PC-9 (cell line): ENCODE measurements at regions not wholly inside any gene's neighbourhood (a gene's known extent, or its start where the extent isn't known, plus 50 kb on each side); places are given as distances from the start of the nearest gene placed in this dataset.

Experiments used
- BruUV-seq: library from RNA; stranded (reverse); fragments of 400-500 nt; replicated peaks from 2 replicates; lab custom pipeline; 2021; lab: Mats Ljungman, UMichigan
- CTCF ChIA-PET: fragments of 300-600 bp; sonication (Branson Sonifier 250); formaldehyde crosslinking; loops from one replicate; lab custom pipeline; 2022; ENCODE audit warnings: antibody characterized with exemption; lab: Charles Lee
- POLR2A ChIA-PET: fragments of 300-600 bp; sonication (Branson Sonifier 250); formaldehyde crosslinking; loops from one replicate; lab custom pipeline; 2022; ENCODE audit warnings: antibody characterized with exemption; ENCODE audit not compliant: unreplicated experiment; lab: Charles Lee
- DNase-seq, 2 experiments: peaks; one replicate each; pipeline versions ENCODE4 v3.0.0 to v3.0.0-alpha.2; 2015 to 2022; ENCODE audit warnings: mixed read lengths in 1 of 2
- H2AFZ ChIP-seq: fragments of 200-600 bp; sonication (generic); 2 replicates; pipeline ENCODE4 v1.8.1; 2017; ENCODE audit warnings: antibody characterized with exemption
- H3F3A ChIP-seq: fragments of 200-600 bp; sonication (generic); 2 replicates; pipeline ENCODE4 v1.8.1; 2017; ENCODE audit warnings: antibody characterized with exemption, mild to moderate bottlenecking, low read depth; ENCODE audit not compliant: insufficient read depth
- H3K27ac ChIP-seq: fragments of 200-600 bp; sonication (generic); 2 replicates; pipeline ENCODE4 v1.6.1; 2016; ENCODE audit warnings: mixed run types
- H3K27me3 ChIP-seq: fragments of 200-600 bp; sonication (generic); 2 replicates; pipeline ENCODE4 v1.6.1; 2016; ENCODE audit warnings: low read depth, mixed run types; ENCODE audit not compliant: insufficient read depth
- H3K36me3 ChIP-seq: fragments of 200-600 bp; sonication (generic); 2 replicates; pipeline ENCODE4 v1.6.1; 2016; ENCODE audit warnings: low read depth, mixed run types
- H3K4me1 ChIP-seq: fragments of 200-600 bp; sonication (generic); replicated peaks from 2 replicates; pipeline ENCODE4 v1.6.1; 2016; ENCODE audit warnings: mixed run types; ENCODE audit not compliant: insufficient read depth
- H3K4me2 ChIP-seq: fragments of 200-600 bp; sonication (generic); 2 replicates; pipeline ENCODE4 v1.6.1; 2017; ENCODE audit warnings: mixed run types
- H3K4me3 ChIP-seq: fragments of 200-600 bp; sonication (generic); 2 replicates; pipeline ENCODE4 v1.6.1; 2016; ENCODE audit warnings: mixed run types
- H3K79me2 ChIP-seq: fragments of 200-600 bp; sonication (generic); 2 replicates; pipeline ENCODE4 v1.6.1; 2017; ENCODE audit warnings: low read depth, mixed run types
- H3K9me2 ChIP-seq: fragments of 200-600 bp; sonication (generic); 2 replicates; pipeline ENCODE4 v1.8.1; 2017; ENCODE audit warnings: mild to moderate bottlenecking; ENCODE audit not compliant: insufficient read depth
- H3K9me3 ChIP-seq: fragments of 200-600 bp; sonication (generic); 2 replicates; pipeline ENCODE4 v1.8.1; 2016; ENCODE audit warnings: low read depth; ENCODE audit not compliant: insufficient read depth
- H4K20me1 ChIP-seq: fragments of 200-600 bp; sonication (generic); 2 replicates; pipeline ENCODE4 v1.8.1; 2017; ENCODE audit not compliant: insufficient read depth
- EZH2 ChIP-seq: fragments of 200-600 bp; sonication (generic); IDR thresholded peaks from 2 replicates; pipeline ENCODE4 v1.8.0; 2017; ENCODE audit warnings: antibody characterized with exemption, low read depth
- intact Hi-C: fragments of 100-400 bp; cut with micrococcal nuclease; formaldehyde crosslinking; loops from one replicate; pipeline ENCODE4 v1.10.0; 2022; ENCODE audit not compliant: unreplicated experiment
- TF ChIP-seq, protein P1 (sequence below): fragments of 200-600 bp; sonication (generic); conservative IDR thresholded peaks from 2 replicates; pipeline ENCODE4 v1.6.1; 2017; ENCODE audit warnings: mixed run types, antibody characterized with exemption, mild to moderate bottlenecking, moderate library complexity

DNA sequence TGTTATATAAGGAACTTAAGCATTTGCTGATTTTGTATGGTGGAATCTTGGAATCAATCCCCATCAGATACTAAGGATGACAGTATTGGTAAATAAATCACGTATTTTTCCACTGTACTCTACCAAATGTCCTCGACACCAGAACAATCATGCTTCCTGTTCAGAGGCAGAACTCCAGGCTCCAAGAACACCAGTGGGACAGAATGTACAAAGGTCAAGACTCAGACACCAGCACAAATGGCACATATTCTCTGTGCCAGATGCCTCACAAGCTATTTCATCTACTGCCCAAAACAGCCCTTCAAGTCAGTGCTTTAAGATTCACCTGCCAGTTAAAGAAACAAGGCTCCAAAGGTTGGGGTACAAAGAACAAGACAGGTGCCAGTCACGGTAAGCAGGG lies 420.5 kb downstream of the STK39 start:
- H3K27ac ChIP-seq, result no peak overlapping the region
- no peak overlapping the region for H2AFZ ChIP-seq
- TF ChIP-seq, protein P1, sequence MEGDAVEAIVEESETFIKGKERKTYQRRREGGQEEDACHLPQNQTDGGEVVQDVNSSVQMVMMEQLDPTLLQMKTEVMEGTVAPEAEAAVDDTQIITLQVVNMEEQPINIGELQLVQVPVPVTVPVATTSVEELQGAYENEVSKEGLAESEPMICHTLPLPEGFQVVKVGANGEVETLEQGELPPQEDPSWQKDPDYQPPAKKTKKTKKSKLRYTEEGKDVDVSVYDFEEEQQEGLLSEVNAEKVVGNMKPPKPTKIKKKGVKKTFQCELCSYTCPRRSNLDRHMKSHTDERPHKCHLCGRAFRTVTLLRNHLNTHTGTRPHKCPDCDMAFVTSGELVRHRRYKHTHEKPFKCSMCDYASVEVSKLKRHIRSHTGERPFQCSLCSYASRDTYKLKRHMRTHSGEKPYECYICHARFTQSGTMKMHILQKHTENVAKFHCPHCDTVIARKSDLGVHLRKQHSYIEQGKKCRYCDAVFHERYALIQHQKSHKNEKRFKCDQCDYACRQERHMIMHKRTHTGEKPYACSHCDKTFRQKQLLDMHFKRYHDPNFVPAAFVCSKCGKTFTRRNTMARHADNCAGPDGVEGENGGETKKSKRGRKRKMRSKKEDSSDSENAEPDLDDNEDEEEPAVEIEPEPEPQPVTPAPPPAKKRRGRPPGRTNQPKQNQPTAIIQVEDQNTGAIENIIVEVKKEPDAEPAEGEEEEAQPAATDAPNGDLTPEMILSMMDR, result no peak
- no peak for TF ChIP-seq EZH2
- H3K4me2 ChIP-seq, result no peak overlapping the region
- H4K20me1 ChIP-seq, result no peaks in the 10 kb centered on the region
- H3K79me2 ChIP-seq, result no peaks in the 10 kb centered on the region
- H3K9me3 ChIP-seq, result no peaks in the 10 kb centered on the region
- H3K27me3 ChIP-seq, result no peaks in the 10 kb centered on the region
- H3K4me3 ChIP-seq, result no peak overlapping the region
- CTCF ChIA-PET, result no interaction called here
- H3K36me3 ChIP-seq, result no peaks in the 10 kb centered on the region
- H3K4me1 ChIP-seq, result no peaks in the 10 kb centered on the region
- H3F3A ChIP-seq, result no peaks in the 10 kb centered on the region
- BruUV-seq, result no TSS peak
- no peaks in the 10 kb centered on the region for H3K9me2 ChIP-seq
- intact Hi-C loops, result no loop called here
- POLR2A ChIA-PET, result no interaction called here
- no peak for DNase-seq

DNA sequence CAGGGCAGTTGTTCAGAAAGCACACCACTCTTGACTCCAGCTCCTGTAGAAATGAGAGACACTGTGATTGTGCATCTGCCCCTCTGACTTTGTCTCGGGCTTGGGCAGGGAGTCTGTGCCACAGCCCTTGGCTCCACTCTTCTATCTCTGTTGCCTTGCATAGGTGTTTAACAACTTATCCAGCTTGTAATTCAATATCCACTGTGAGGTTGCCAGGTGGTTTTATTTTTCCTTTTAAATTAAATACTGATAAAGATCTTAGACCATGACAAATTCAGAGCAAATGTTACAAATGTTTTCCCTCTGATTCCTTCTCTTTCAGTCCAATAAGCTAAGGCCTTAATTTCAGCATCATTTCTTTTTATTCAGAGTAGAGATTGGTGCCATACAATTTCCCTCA lies 421.7 kb downstream of the STK39 start:
- CTCF ChIA-PET, result no interaction called here
- no peak overlapping the region for H2AFZ ChIP-seq
- no peaks in the 10 kb centered on the region for H3K27me3 ChIP-seq
- TF ChIP-seq, protein P1, result no peak
- TF ChIP-seq EZH2, result no peak
- POLR2A ChIA-PET, result no interaction called here
- no peak overlapping the region for H3K4me2 ChIP-seq
- H3K9me3 ChIP-seq, result no peaks in the 10 kb centered on the region
- H3K9me2 ChIP-seq, result no peaks in the 10 kb centered on the region
- no peak for DNase-seq
- H3K36me3 ChIP-seq, result no peaks in the 10 kb centered on the region
- H3F3A ChIP-seq, result no peaks in the 10 kb centered on the region
- no peak overlapping the region for H3K4me3 ChIP-seq
- H3K4me1 ChIP-seq, result no peaks in the 10 kb centered on the region
- no TSS peak for BruUV-seq
- H4K20me1 ChIP-seq, result no peaks in the 10 kb centered on the region
- no peak overlapping the region for H3K27ac ChIP-seq
- intact Hi-C loops, result no loop called here
- H3K79me2 ChIP-seq, result no peaks in the 10 kb centered on the region

DNA sequence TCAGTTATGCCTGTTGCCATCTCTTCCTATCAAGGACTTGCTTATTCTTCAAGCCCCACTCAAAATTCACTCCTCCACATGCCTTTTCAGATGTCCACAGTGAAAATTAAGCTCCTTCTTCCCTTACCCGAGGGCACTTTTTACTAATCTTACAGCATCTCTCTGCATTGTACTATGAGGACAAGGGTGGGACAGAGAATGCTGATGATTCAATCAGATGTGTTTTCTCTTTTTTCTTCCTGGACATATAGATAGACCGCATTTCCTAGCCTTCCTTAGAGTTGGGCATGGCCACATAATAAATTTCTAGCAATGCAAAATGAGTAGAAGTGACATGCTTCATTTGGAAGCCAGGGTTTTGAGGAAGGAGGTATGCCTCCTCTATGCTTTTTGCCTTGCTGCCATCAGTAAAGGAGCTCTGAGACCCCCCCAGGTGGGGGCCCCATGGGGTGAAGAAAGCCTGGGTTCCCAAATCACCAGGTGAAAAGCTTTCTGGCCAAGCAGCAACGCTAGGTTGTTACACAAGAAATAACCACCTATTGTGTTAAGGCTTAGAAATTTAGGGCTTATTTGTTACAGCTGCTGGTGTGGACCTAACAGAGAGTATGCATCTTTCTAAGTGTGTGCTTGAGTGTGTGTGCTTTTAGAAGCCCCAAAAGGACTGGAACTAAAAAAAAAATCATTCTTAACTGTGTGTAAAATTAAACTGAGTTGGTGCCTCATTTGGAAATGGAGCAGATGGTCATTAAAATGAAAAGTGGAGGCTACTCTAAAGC lies 424.5 kb downstream of the STK39 start:
- H3K36me3 ChIP-seq, result no peaks in the 10 kb centered on the region
- intact Hi-C loops, result no loop called here
- H3K4me1 ChIP-seq, result no peaks in the 10 kb centered on the region
- no peak for DNase-seq
- no peaks in the 10 kb centered on the region for H3K9me3 ChIP-seq
- CTCF ChIA-PET, result no interaction called here
- H3K79me2 ChIP-seq, result no peaks in the 10 kb centered on the region
- no peaks in the 10 kb centered on the region for H3K27me3 ChIP-seq
- no peak overlapping the region for H3K27ac ChIP-seq
- H3K9me2 ChIP-seq, result no peaks in the 10 kb centered on the region
- TF ChIP-seq EZH2, result no peak
- TF ChIP-seq, protein P1, result no peak
- no peak overlapping the region for H3K4me3 ChIP-seq
- H3F3A ChIP-seq, result no peaks in the 10 kb centered on the region
- no peak overlapping the region for H2AFZ ChIP-seq
- no peaks in the 10 kb centered on the region for H4K20me1 ChIP-seq
- BruUV-seq, result no TSS peak
- POLR2A ChIA-PET, result no interaction called here
- H3K4me2 ChIP-seq, result no peak overlapping the region
